ENCODE measurements at regions not wholly inside any gene's neighbourhood (a gene's known extent, or its start where the extent isn't known, plus 50 kb on each side); places are given as distances from the start of the nearest gene placed in this dataset.

GRCh38 chr12:11592484-11592883, 57.0 kb upstream of the ETV6 start:
- intact Hi-C loops (cut with DNase I; ENCODE audit: low total_unique reads) = no loop called here
- no peak for DNase-seq (ENCODE audit: low spot score in 2 of 2)
- H3K4me3 ChIP-seq (ENCODE audit: low read depth, poor library complexity, severe bottlenecking) = no peak overlapping the region
- TF ChIP-seq CTCF (IDR thresholded peaks at IDR 0.05) = no peak
- TF ChIP-seq POLR2A (IDR thresholded peaks at IDR 0.05) = no peak
- WGBS, 2 donors = 94% methylated on average over 11 of the region's 11 CpGs

DNA sequence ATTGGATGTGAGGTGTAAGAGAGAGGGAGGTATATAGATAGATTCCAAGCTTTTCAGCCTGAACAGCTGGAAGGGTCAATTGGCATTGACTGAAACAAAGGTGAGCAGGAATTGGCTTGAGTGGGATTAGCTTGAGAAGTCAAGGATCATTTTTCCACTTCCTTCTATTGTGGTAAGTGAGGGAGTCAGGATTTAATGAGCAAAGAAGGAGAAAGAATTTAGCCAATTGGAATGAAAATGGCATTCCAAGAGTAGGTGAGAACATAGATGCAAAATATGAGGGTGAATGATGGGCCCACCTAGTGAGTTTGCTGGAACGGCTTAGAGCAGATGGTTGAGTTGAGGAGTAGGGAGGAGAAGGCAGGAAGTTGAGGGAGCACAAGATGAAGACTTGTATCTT, 56.5 kb upstream of the ETV6 start:
- 84 to 85% methylated on average over 1 of the region's 1 CpG for WGBS, 2 donors
- intact Hi-C loops (cut with DNase I; ENCODE audit: low total_unique reads) = no loop called here
- no peak for DNase-seq (ENCODE audit: low spot score in 2 of 2)
- TF ChIP-seq POLR2A (IDR thresholded peaks at IDR 0.05) = no peak
- TF ChIP-seq CTCF (IDR thresholded peaks at IDR 0.05) = no peak
- no peak overlapping the region for H3K4me3 ChIP-seq (ENCODE audit: low read depth, poor library complexity, severe bottlenecking)

DNA sequence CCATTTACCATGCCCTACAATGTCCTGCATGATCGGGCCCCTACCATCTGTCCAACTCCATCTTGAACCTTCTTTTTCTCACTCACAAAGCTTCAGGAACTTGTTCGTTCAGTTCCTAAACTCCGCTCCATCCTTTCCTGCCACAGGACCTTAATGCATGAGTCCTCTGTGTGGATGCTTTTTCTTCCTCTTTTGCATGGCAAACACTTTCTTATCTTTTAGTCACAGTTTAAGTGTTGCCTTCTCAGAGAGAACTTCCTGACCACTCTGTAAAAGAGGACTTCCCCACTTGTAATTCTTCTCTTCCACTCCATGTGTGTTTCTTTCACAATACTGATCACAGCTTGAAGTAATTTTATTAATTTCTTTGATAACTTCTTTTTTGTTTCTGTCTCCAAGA, 54.4 kb upstream of the ETV6 start:
- WGBS, 2 donors = 76 to 93% methylated on average over 2 of the region's 3 CpGs
- DNase-seq (ENCODE audit: low spot score in 2 of 2) = no peak
- intact Hi-C loops (cut with DNase I; ENCODE audit: low total_unique reads) = no loop called here
- no peak overlapping the region for H3K4me3 ChIP-seq (ENCODE audit: low read depth, poor library complexity, severe bottlenecking)
- no peak for TF ChIP-seq POLR2A (IDR thresholded peaks at IDR 0.05)
- TF ChIP-seq CTCF (IDR thresholded peaks at IDR 0.05) = no peak

- no peak overlapping the region for H3K4me3 ChIP-seq (ENCODE audit: low read depth, poor library complexity, severe bottlenecking)
- no peak for DNase-seq (ENCODE audit: low spot score in 2 of 2)
- intact Hi-C loops (cut with DNase I; ENCODE audit: low total_unique reads) = no loop called here
- 70 to 85% methylated on average over 1 of the region's 1 CpG for WGBS, 2 donors
- TF ChIP-seq CTCF (IDR thresholded peaks at IDR 0.05) = no peak
- no peak for TF ChIP-seq POLR2A (IDR thresholded peaks at IDR 0.05)
Measured at GRCh38 chr12:11596141-11596540, 53.3 kb upstream of the ETV6 start.

- H3K4me3 ChIP-seq (ENCODE audit: low read depth, poor library complexity, severe bottlenecking) = no peak overlapping the region
- intact Hi-C loops (cut with DNase I; ENCODE audit: low total_unique reads) = no loop called here
- 64 to 92% methylated on average over 7 of the region's 7 CpGs for WGBS, 2 donors
- no peak for DNase-seq (ENCODE audit: low spot score in 2 of 2)
- TF ChIP-seq POLR2A (IDR thresholded peaks at IDR 0.05) (no peak), CTCF (IDR thresholded peaks at IDR 0.05) (no peak)
Measured at GRCh38 chr12:11598900-11599299, 50.6 kb upstream of the ETV6 start.

Data from lower leg skin (tissue), 4 donors.